ENCODE measurements at regions not wholly inside any gene's neighbourhood (a gene's known extent, or its start where the extent isn't known, plus 50 kb on each side); places are given as distances from the start of the nearest gene placed in this dataset.
"Not testable (repeated sequence)": the region's sequence is repeated elsewhere in the genome, so short reads cannot be mapped to it uniquely, and the experiment has no call there.

DNA sequence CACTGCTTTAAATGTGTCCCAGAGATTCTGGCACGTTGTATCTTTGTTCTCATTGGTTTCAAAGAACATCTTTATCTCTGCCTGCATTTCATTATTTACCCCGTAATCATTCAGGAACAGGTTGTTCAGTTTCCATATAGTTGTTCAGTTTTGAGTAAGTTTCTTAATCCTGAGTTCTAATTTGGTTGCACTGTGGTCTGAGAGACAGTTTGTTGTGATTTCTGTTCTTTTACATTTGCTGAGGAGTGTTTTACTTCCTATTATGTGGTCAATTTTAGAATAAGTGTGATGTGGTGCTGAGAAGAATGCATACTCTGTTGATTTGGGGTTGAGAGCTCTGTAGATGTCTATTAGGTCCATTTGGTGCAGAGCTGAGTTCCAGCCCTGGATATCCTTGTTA lies 148.1 kb downstream of the VSIG4 start:
- intact Hi-C loops (cut with micrococcal nuclease); H3K27ac ChIP-seq (ENCODE audit: low read depth, low read length); ATAC-seq; DNase-seq (ENCODE audit: low read depth, low spot score); H4K20me1 ChIP-seq (ENCODE audit: insufficient read depth); H3K36me3 ChIP-seq (ENCODE audit: control insufficient read depth in 1 of 2, insufficient read depth in 2 of 2, low read length in 2 of 2); H3K79me2 ChIP-seq (ENCODE audit: insufficient read depth, low read length); CTCF ChIA-PET; H3K4me3 ChIP-seq (replicated peaks in 1 of 2; ENCODE audit: low read depth in 1 of 2, low read length in 2 of 2); RAD21 ChIA-PET (ENCODE audit: low non-redundant PET in 1 of 2, low total read pairs in 2 of 2, uncharacterized antibody in 2 of 2, unreplicated experiment in 2 of 2); BruUV-seq (replicated peaks); H3K27me3 ChIP-seq (ENCODE audit: insufficient read depth, low read length); H3K9ac ChIP-seq (ENCODE audit: low read length); H2AFZ ChIP-seq (ENCODE audit: low read depth, low read length, poor library complexity, severe bottlenecking); H3K9me2 ChIP-seq (ENCODE audit: insufficient read depth); POLR2A ChIA-PET; H3K4me2 ChIP-seq (ENCODE audit: low read length); H3K9me3 ChIP-seq (ENCODE audit: control insufficient read depth in 1 of 2, insufficient read depth in 1 of 2, low read depth in 1 of 2, low read length in 2 of 2): not testable (repeated sequence)
- peaks cover 0 to 17% of the 10 kb centered on the region in 2 experiments; a peak in 1 of 4 replicates for H3K4me1 ChIP-seq (ENCODE audit: control insufficient read depth in 1 of 2, insufficient read depth in 2 of 2, low read length in 2 of 2)

DNA sequence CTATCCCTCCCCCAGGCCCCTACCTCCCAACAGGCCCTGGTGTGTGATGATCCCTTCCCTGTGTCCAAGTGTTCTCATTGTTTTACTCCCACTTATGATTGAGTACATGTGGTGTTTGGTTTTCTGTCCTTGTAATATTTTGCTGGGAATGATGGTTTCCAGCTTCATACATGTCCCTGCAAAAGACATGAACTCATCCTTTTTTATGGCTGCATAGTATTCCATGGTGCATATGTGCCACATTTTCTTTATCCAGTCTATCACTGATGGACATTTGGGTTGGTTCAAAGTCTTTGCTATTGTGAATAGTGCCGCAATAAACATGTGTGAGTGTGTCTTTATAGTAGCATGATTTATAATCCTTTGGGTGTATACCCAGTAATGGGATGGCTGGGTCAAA lies 151.7 kb downstream of the VSIG4 start:
- ATAC-seq; H4K20me1 ChIP-seq (ENCODE audit: insufficient read depth); RAD21 ChIA-PET (ENCODE audit: low non-redundant PET in 1 of 2, low total read pairs in 2 of 2, uncharacterized antibody in 2 of 2, unreplicated experiment in 2 of 2); POLR2A ChIA-PET; intact Hi-C loops (cut with micrococcal nuclease); H2AFZ ChIP-seq (ENCODE audit: low read depth, low read length, poor library complexity, severe bottlenecking); CTCF ChIA-PET; H3K9me3 ChIP-seq (ENCODE audit: control insufficient read depth in 1 of 2, insufficient read depth in 1 of 2, low read depth in 1 of 2, low read length in 2 of 2); H3K36me3 ChIP-seq (ENCODE audit: control insufficient read depth in 1 of 2, insufficient read depth in 2 of 2, low read length in 2 of 2); H3K79me2 ChIP-seq (ENCODE audit: insufficient read depth, low read length); BruUV-seq (replicated peaks); H3K4me3 ChIP-seq (replicated peaks in 1 of 2; ENCODE audit: low read depth in 1 of 2, low read length in 2 of 2); H3K9me2 ChIP-seq (ENCODE audit: insufficient read depth); H3K27ac ChIP-seq (ENCODE audit: low read depth, low read length); H3K27me3 ChIP-seq (ENCODE audit: insufficient read depth, low read length); DNase-seq (ENCODE audit: low read depth, low spot score); H3K4me2 ChIP-seq (ENCODE audit: low read length); H3K9ac ChIP-seq (ENCODE audit: low read length): not testable (repeated sequence)
- H3K4me1 ChIP-seq (ENCODE audit: control insufficient read depth in 1 of 2, insufficient read depth in 2 of 2, low read length in 2 of 2): peaks cover 0 to 16% of the 10 kb centered on the region in 2 experiments; a peak in 1 of 4 replicates

DNA sequence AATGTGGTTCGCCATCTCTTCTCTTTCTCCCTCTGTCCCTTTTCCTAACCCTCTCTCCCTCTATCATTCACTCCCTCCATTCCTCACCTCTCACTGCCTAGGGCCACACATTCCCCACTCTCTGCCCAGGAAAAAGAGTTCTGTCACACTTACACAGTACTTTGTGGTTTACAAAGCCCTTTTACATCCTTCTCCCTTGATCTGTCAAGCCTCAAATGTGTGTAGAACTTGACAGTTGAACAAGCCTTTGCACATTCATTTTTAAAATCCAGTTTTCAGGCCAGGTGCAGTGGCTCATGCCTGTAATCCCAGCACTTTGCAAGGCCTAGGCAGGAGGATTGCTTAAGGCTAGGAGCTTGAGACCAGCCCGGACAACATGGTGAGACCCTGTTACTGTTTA lies 156.3 kb downstream of the VSIG4 start:
- no peak overlapping the region for H3K9ac ChIP-seq (ENCODE audit: low read length)
- H3K79me2 ChIP-seq (ENCODE audit: insufficient read depth, low read length): no peaks in the 10 kb centered on the region
- no peak overlapping the region for H2AFZ ChIP-seq (ENCODE audit: low read depth, low read length, poor library complexity, severe bottlenecking)
- H3K4me3 ChIP-seq (replicated peaks in 1 of 2; ENCODE audit: low read depth in 1 of 2, low read length in 2 of 2): no peak overlapping the region
- no peak for ATAC-seq
- no TSS peak for BruUV-seq (replicated peaks)
- TF ChIP-seq JUND (IDR thresholded peaks at IDR 0.05): no peak
- no peak for TF ChIP-seq ELF1 (IDR thresholded peaks at IDR 0.05; ENCODE audit: borderline replicate concordance, low read depth)
- TF ChIP-seq, protein P1, sequence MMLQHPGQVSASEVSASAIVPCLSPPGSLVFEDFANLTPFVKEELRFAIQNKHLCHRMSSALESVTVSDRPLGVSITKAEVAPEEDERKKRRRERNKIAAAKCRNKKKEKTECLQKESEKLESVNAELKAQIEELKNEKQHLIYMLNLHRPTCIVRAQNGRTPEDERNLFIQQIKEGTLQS (IDR thresholded peaks at IDR 0.05): no peak
- TF ChIP-seq RAD21 (IDR thresholded peaks at IDR 0.05; ENCODE audit: low read depth): no peak
- no peak for TF ChIP-seq YY1 (IDR thresholded peaks at IDR 0.05; ENCODE audit: extremely low read depth, insufficient replicate concordance, low read depth, low read length)
- no peak for TF ChIP-seq SP1 (IDR thresholded peaks at IDR 0.05; ENCODE audit: low read depth)
- no peak for TF ChIP-seq ZFX (IDR thresholded peaks at IDR 0.05)
- TF ChIP-seq ZNF274 (IDR thresholded peaks at IDR 0.05; ENCODE audit: low read depth, low read length): no peak
- no peak for TF ChIP-seq FOSL1 (IDR thresholded peaks at IDR 0.05; ENCODE audit: low read depth)
- peaks cover 0 to 16% of the 10 kb centered on the region in 2 experiments; a peak in 1 of 4 replicates for H3K4me1 ChIP-seq (ENCODE audit: control insufficient read depth in 1 of 2, insufficient read depth in 2 of 2, low read length in 2 of 2)
- no peaks in the 10 kb centered on the region for H3K36me3 ChIP-seq (ENCODE audit: control insufficient read depth in 1 of 2, insufficient read depth in 2 of 2, low read length in 2 of 2)
- no peaks in the 10 kb centered on the region for H3K27me3 ChIP-seq (ENCODE audit: insufficient read depth, low read length)
- no peak overlapping the region for H3K4me2 ChIP-seq (ENCODE audit: low read length)
- RAD21 ChIA-PET (ENCODE audit: low non-redundant PET in 1 of 2, low total read pairs in 2 of 2, uncharacterized antibody in 2 of 2, unreplicated experiment in 2 of 2): no interaction called here
- no peak for DNase-seq (ENCODE audit: low read depth, low spot score)
- POLR2A ChIA-PET: no interaction called here
- CTCF ChIA-PET: no interaction called here
- no peaks in the 10 kb centered on the region for H4K20me1 ChIP-seq (ENCODE audit: insufficient read depth)
- H3K9me3 ChIP-seq (ENCODE audit: control insufficient read depth in 1 of 2, insufficient read depth in 1 of 2, low read depth in 1 of 2, low read length in 2 of 2): no peaks in the 10 kb centered on the region
- intact Hi-C loops (cut with micrococcal nuclease): no loop called here
- no peaks in the 10 kb centered on the region for H3K9me2 ChIP-seq (ENCODE audit: insufficient read depth)
- no peak overlapping the region for H3K27ac ChIP-seq (ENCODE audit: low read depth, low read length)
